PC-9 (cell line): ENCODE measurements at regions not wholly inside any gene's neighbourhood (a gene's known extent, or its start where the extent isn't known, plus 50 kb on each side); places are given as distances from the start of the nearest gene placed in this dataset.

Experiments used
- BruUV-seq: library from RNA; stranded (reverse); fragments of 400-500 nt; replicated peaks from 2 replicates; lab custom pipeline; 2021; lab: Mats Ljungman, UMichigan
- CTCF ChIA-PET: fragments of 300-600 bp; sonication (Branson Sonifier 250); formaldehyde crosslinking; loops from one replicate; lab custom pipeline; 2022; ENCODE audit warnings: antibody characterized with exemption; lab: Charles Lee
- POLR2A ChIA-PET: fragments of 300-600 bp; sonication (Branson Sonifier 250); formaldehyde crosslinking; loops from one replicate; lab custom pipeline; 2022; ENCODE audit warnings: antibody characterized with exemption; ENCODE audit not compliant: unreplicated experiment; lab: Charles Lee
- DNase-seq, 2 experiments: peaks; one replicate each; pipeline versions ENCODE4 v3.0.0 to v3.0.0-alpha.2; 2015 to 2022; ENCODE audit warnings: mixed read lengths in 1 of 2
- H2AFZ ChIP-seq: fragments of 200-600 bp; sonication (generic); 2 replicates; pipeline ENCODE4 v1.8.1; 2017; ENCODE audit warnings: antibody characterized with exemption
- H3F3A ChIP-seq: fragments of 200-600 bp; sonication (generic); 2 replicates; pipeline ENCODE4 v1.8.1; 2017; ENCODE audit warnings: antibody characterized with exemption, mild to moderate bottlenecking, low read depth; ENCODE audit not compliant: insufficient read depth
- H3K27ac ChIP-seq: fragments of 200-600 bp; sonication (generic); 2 replicates; pipeline ENCODE4 v1.6.1; 2016; ENCODE audit warnings: mixed run types
- H3K27me3 ChIP-seq: fragments of 200-600 bp; sonication (generic); 2 replicates; pipeline ENCODE4 v1.6.1; 2016; ENCODE audit warnings: low read depth, mixed run types; ENCODE audit not compliant: insufficient read depth
- H3K36me3 ChIP-seq: fragments of 200-600 bp; sonication (generic); 2 replicates; pipeline ENCODE4 v1.6.1; 2016; ENCODE audit warnings: low read depth, mixed run types
- H3K4me1 ChIP-seq: fragments of 200-600 bp; sonication (generic); replicated peaks from 2 replicates; pipeline ENCODE4 v1.6.1; 2016; ENCODE audit warnings: mixed run types; ENCODE audit not compliant: insufficient read depth
- H3K4me2 ChIP-seq: fragments of 200-600 bp; sonication (generic); 2 replicates; pipeline ENCODE4 v1.6.1; 2017; ENCODE audit warnings: mixed run types
- H3K4me3 ChIP-seq: fragments of 200-600 bp; sonication (generic); 2 replicates; pipeline ENCODE4 v1.6.1; 2016; ENCODE audit warnings: mixed run types
- H3K79me2 ChIP-seq: fragments of 200-600 bp; sonication (generic); 2 replicates; pipeline ENCODE4 v1.6.1; 2017; ENCODE audit warnings: low read depth, mixed run types
- H3K9me2 ChIP-seq: fragments of 200-600 bp; sonication (generic); 2 replicates; pipeline ENCODE4 v1.8.1; 2017; ENCODE audit warnings: mild to moderate bottlenecking; ENCODE audit not compliant: insufficient read depth
- H3K9me3 ChIP-seq: fragments of 200-600 bp; sonication (generic); 2 replicates; pipeline ENCODE4 v1.8.1; 2016; ENCODE audit warnings: low read depth; ENCODE audit not compliant: insufficient read depth
- H4K20me1 ChIP-seq: fragments of 200-600 bp; sonication (generic); 2 replicates; pipeline ENCODE4 v1.8.1; 2017; ENCODE audit not compliant: insufficient read depth
- EZH2 ChIP-seq: fragments of 200-600 bp; sonication (generic); IDR thresholded peaks from 2 replicates; pipeline ENCODE4 v1.8.0; 2017; ENCODE audit warnings: antibody characterized with exemption, low read depth
- intact Hi-C: fragments of 100-400 bp; cut with micrococcal nuclease; formaldehyde crosslinking; loops from one replicate; pipeline ENCODE4 v1.10.0; 2022; ENCODE audit not compliant: unreplicated experiment
- TF ChIP-seq, protein P1 (sequence below): fragments of 200-600 bp; sonication (generic); conservative IDR thresholded peaks from 2 replicates; pipeline ENCODE4 v1.6.1; 2017; ENCODE audit warnings: mixed run types, antibody characterized with exemption, mild to moderate bottlenecking, moderate library complexity

- intact Hi-C loops = loop anchor here (5.0 kb wide), 1 partner anchor 102 kb away; no protein-coding TSS in a partner anchor
- Histone ChIP-seq H3K27me3 (no peaks in the 10 kb centered on the region), H3K79me2 (no peaks in the 10 kb centered on the region), H3K4me2 (no peak overlapping the region), H4K20me1 (no peaks in the 10 kb centered on the region), H3K4me3 (no peak overlapping the region), H3K4me1 (no peaks in the 10 kb centered on the region), H3K9me2 (no peaks in the 10 kb centered on the region), H3K27ac (no peak overlapping the region), H3K9me3 (no peaks in the 10 kb centered on the region), H3K36me3 (no peaks in the 10 kb centered on the region), H2AFZ (no peak overlapping the region), H3F3A (no peaks in the 10 kb centered on the region)
- TF ChIP-seq EZH2 = no peak
- TF ChIP-seq, protein P1, sequence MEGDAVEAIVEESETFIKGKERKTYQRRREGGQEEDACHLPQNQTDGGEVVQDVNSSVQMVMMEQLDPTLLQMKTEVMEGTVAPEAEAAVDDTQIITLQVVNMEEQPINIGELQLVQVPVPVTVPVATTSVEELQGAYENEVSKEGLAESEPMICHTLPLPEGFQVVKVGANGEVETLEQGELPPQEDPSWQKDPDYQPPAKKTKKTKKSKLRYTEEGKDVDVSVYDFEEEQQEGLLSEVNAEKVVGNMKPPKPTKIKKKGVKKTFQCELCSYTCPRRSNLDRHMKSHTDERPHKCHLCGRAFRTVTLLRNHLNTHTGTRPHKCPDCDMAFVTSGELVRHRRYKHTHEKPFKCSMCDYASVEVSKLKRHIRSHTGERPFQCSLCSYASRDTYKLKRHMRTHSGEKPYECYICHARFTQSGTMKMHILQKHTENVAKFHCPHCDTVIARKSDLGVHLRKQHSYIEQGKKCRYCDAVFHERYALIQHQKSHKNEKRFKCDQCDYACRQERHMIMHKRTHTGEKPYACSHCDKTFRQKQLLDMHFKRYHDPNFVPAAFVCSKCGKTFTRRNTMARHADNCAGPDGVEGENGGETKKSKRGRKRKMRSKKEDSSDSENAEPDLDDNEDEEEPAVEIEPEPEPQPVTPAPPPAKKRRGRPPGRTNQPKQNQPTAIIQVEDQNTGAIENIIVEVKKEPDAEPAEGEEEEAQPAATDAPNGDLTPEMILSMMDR = no peak
- ChIA-PET POLR2A (no interaction called here), CTCF (no interaction called here)
- DNase-seq = no peak
- no TSS peak for BruUV-seq
These were observed 325.9 kb downstream of the FOXO1 start for GRCh38 chr13:40340368-40341095.

DNA sequence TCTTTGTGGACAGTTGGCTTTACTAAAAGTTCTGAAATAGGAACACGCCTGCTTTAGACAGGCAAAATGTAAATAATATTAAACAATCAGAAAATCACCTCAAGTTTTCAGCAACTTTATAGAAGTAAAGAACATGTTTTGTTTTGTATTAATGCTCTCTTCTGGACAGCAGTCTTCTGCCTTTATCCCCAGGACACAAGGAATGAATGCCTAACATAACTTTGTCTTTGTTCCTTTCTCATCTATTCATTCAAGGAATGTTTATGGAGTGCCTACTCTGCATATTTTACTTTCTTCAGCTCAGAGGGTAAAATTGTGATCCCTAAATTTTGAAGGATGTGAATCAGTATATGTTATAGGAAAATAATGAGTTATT, 325.4 kb downstream of the FOXO1 start:
- H3K27me3 ChIP-seq = no peaks in the 10 kb centered on the region
- POLR2A ChIA-PET = no interaction called here
- H3K79me2 ChIP-seq = no peaks in the 10 kb centered on the region
- DNase-seq = no peak
- H3K4me2 ChIP-seq = no peak overlapping the region
- no peaks in the 10 kb centered on the region for H3K36me3 ChIP-seq
- H4K20me1 ChIP-seq = no peaks in the 10 kb centered on the region
- no peak overlapping the region for H3K27ac ChIP-seq
- BruUV-seq = no TSS peak
- H2AFZ ChIP-seq = no peak overlapping the region
- TF ChIP-seq, protein P1 = no peak
- no peak for TF ChIP-seq EZH2
- no peaks in the 10 kb centered on the region for H3K9me3 ChIP-seq
- H3K9me2 ChIP-seq = no peaks in the 10 kb centered on the region
- CTCF ChIA-PET = no interaction called here
- H3K4me1 ChIP-seq = no peaks in the 10 kb centered on the region
- intact Hi-C loops = loop anchor here (5.0 kb wide), 1 partner anchor 101 kb away; no protein-coding TSS in a partner anchor
- no peaks in the 10 kb centered on the region for H3F3A ChIP-seq
- H3K4me3 ChIP-seq = no peak overlapping the region

DNA sequence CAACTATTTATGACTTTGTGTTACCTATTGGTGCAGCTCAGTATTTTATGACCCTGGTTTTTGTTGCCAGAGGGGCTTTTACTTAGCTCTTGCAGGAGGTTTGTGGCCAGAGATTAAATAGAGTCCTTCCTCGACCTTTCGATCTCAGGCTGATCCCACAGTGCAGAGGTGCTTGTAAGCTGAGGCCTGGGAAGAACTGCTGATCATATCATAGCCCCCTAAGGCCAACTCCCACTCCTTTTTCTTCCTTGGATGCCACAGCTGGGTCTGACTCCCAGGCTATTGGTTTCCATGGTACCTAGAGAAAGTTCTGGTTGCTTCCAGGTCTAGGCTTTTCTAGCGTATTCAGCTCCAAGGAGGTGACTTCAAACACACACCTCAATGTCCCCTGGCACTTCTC, 324.9 kb downstream of the FOXO1 start:
- intact Hi-C loops = loop anchor here (5.0 kb wide), 1 partner anchor 101 kb away; no protein-coding TSS in a partner anchor
- Histone ChIP-seq H3K9me2 (no peaks in the 10 kb centered on the region), H3K9me3 (no peaks in the 10 kb centered on the region), H4K20me1 (no peaks in the 10 kb centered on the region), H3K27me3 (no peaks in the 10 kb centered on the region), H3K4me2 (no peak overlapping the region), H2AFZ (no peak overlapping the region), H3F3A (no peaks in the 10 kb centered on the region), H3K4me1 (no peaks in the 10 kb centered on the region), H3K36me3 (no peaks in the 10 kb centered on the region), H3K79me2 (no peaks in the 10 kb centered on the region), H3K4me3 (no peak overlapping the region), H3K27ac (no peak overlapping the region)
- DNase-seq = no peak
- ChIA-PET CTCF (no interaction called here), POLR2A (interaction anchor here (0.6 kb wide), 1 partner anchor 9 kb away, joined by 4 read pairs; no protein-coding TSS in a partner anchor)
- TF ChIP-seq, protein P1 = no peak
- no peak for TF ChIP-seq EZH2
- no TSS peak for BruUV-seq
